ENCODE measurements at regions not wholly inside any gene's neighbourhood (a gene's known extent, or its start where the extent isn't known, plus 50 kb on each side); places are given as distances from the start of the nearest gene placed in this dataset.

DNA sequence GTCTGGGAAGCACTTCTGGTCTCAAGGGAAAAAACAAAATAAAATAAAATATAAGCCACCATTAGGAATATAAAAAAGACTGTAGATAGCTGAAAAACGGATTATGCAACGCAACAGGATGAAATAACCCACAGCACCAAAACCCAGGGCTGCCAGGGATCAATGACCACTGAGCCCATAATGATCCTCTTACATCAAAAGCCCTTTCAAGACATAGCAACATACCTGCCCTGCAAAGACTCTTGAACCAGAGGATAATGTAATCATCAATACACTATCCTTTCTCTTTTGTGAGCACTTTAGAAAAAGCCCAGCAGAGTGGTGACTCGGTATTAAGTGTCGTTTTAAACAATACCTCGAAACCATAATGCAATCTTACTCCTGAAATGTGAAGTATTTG lies 235.0 kb upstream of the SOX21 start:
- TF ChIP-seq POLR2A (IDR thresholded peaks at IDR 0.05; ENCODE audit: low read length) (no peak), GATA1 (IDR thresholded peaks at IDR 0.05; ENCODE audit: low read depth, low read length) (no peak)
